22Rv1 (cell line): ENCODE measurements at regions not wholly inside any gene's neighbourhood (a gene's known extent, or its start where the extent isn't known, plus 50 kb on each side); places are given as distances from the start of the nearest gene placed in this dataset.

Source experiments
- CTCF ChIP-seq: fragments of 450-650 bp; IDR thresholded peaks from 2 replicates; pipeline ENCODE4 v1.5.1; 2017; ENCODE audit warnings: mild to moderate bottlenecking
- ZFX ChIP-seq: fragments of 450-650 bp; IDR thresholded peaks from 2 replicates; pipeline ENCODE4 v1.6.1; 2017; ENCODE audit warnings: antibody characterized with exemption, borderline replicate concordance

DNA sequence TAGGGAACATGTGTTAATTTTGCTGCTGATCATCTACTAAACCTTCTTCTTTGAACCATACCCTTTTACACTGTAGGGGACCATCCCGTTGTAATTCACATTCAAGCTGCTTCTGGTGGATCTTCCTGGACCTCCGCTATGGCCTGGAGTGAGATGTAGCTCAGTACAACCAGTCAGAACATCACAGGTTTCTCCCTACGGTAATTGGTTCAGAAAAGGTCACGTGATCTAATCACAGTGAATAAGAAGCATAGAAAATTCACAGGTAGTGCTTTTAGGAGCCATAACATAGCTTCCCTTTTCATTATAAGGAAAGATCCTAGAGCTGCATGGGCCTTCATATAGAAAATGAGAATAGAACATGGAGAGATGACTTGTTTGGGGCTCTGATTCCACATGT is 320.8 kb upstream of the PDZRN3 start:
- TF ChIP-seq CTCF (no peak), ZFX (no peak)
